Activated T-helper 1 cell treated with anti-CD3 and anti-CD28 coated beads, Interleukin-12 subunit alpha, Interleukin-12 subunit beta, Interleukin-2, Interleukin-4 antibody, amounts not matched to agents 30 ng/mL and 10 ng/mL and 1 ng/mL, durations not matched to agents 14 hours and 24 hours and 36 hours (primary cell): ENCODE measurements at regions not wholly inside any gene's neighbourhood (a gene's known extent, or its start where the extent isn't known, plus 50 kb on each side); places are given as distances from the start of the nearest gene placed in this dataset.
"Not testable (repeated sequence)": the region's sequence is repeated elsewhere in the genome, so short reads cannot be mapped to it uniquely, and the experiment has no call there.

ENCODE experiments used
- DNase-seq: peaks from one replicate; pipeline ENCODE4 v3.0.0; 2021; ENCODE audit warnings: low spot score
- H3K27ac Mint-ChIP-seq: one replicate; pipeline ENCODE4 v1.8.0; 2021; ENCODE audit warnings: mild to moderate bottlenecking, mixed read lengths
- H3K27me3 Mint-ChIP-seq: one replicate; pipeline ENCODE4 v1.8.0; 2022; ENCODE audit warnings: mild to moderate bottlenecking, moderate library complexity, mixed read lengths; ENCODE audit not compliant: insufficient read depth
- H3K36me3 Mint-ChIP-seq: one replicate; pipeline ENCODE4 v1.8.0; 2021; ENCODE audit warnings: low read depth, mixed read lengths
- H3K4me1 Mint-ChIP-seq: one replicate; pipeline ENCODE4 v1.8.0; 2021; ENCODE audit warnings: low read depth, mixed read lengths
- H3K4me3 Mint-ChIP-seq: one replicate; pipeline ENCODE4 v1.8.0; 2021; ENCODE audit warnings: mild to moderate bottlenecking, moderate library complexity, mixed read lengths
- H3K9me3 Mint-ChIP-seq: one replicate; pipeline ENCODE4 v1.8.0; 2021; ENCODE audit warnings: mixed read lengths
- intact Hi-C: fragments of 100-400 bp; cut with micrococcal nuclease; formaldehyde crosslinking; loops from one replicate; pipeline ENCODE4 v1.15.1; 2024

DNA sequence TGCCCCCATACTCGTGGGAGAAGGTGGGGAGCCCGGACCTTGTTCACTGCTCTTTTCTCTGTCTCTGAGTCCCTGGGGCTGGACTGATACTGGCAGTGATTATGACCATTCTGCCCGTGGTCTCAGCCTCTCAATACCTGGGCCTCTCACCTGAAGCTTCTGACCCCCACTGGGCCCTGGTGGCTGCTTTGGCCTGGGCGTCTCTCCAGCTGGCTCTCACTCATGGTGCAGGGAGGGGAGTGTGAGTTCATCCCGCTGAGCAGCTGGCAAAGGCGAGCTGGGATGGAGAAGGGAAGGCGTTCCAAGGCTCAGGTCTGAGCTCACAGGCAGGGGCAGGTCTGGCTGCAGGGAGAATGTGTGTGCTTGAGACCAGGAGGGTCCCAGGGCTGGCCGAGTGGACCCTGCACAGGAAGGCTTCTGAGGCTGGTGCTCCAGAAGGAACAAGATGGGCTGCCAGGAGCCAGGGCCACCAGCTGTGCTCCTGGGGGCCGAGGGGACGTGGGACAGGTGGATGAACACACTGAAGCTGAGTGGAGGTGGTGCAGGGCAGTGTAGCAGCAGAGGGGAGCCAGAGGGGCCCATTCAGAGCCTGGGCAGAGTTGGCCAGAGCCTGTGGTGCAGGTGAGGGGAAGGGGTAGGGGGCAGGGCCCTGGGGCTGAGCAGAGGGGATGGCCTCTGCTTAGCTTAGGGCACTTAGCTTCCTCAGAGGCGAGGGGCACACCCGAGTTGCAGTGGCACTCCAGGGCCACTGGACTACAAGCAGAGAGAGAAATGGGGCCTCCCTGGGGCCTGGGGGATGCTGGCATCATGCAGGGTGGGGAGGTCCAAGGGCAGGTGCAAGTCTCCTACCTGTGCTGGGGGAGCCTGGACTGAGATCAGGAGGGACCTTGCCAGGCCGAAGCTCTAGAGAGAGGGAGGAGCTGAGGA is 122.5 kb downstream of the TMEM121 start:
- H3K9me3 Mint-ChIP-seq, H3K36me3 Mint-ChIP-seq, H3K27me3 Mint-ChIP-seq, DNase-seq, H3K4me1 Mint-ChIP-seq, H3K4me3 Mint-ChIP-seq, intact Hi-C loops: not testable (repeated sequence)
- H3K27ac Mint-ChIP-seq, result peak overlapping the region; percentile 48

DNA sequence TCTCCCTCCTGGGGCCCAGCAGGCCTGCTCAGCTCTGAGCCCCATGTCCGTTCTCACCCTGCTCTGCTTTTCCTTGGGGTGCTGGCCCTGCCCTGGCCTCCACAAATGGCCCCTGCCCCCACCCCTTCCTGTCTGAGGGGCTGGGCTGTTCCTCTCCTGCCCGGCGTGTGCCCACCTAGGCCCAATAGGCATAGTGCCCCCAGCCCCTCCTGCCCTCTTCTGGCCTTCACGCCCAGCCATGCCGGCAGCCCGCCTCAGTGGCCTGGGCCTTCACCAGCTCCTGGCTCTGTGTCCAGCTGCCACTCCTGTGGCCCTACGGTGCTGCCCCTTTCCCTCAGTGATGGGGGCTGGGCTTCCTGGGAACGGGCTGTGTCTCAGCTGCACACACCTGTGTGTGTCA is 125.9 kb downstream of the TMEM121 start:
- intact Hi-C loops, H3K27ac Mint-ChIP-seq, H3K9me3 Mint-ChIP-seq, H3K36me3 Mint-ChIP-seq, H3K4me1 Mint-ChIP-seq, DNase-seq, H3K4me3 Mint-ChIP-seq, H3K27me3 Mint-ChIP-seq: not testable (repeated sequence)

- H3K27ac Mint-ChIP-seq, H3K27me3 Mint-ChIP-seq, intact Hi-C loops, H3K4me3 Mint-ChIP-seq, H3K4me1 Mint-ChIP-seq, H3K36me3 Mint-ChIP-seq, H3K9me3 Mint-ChIP-seq, DNase-seq: not testable (repeated sequence)
Measured at GRCh38 chr14:105653921-105654320, 127.5 kb downstream of the TMEM121 start.

DNA sequence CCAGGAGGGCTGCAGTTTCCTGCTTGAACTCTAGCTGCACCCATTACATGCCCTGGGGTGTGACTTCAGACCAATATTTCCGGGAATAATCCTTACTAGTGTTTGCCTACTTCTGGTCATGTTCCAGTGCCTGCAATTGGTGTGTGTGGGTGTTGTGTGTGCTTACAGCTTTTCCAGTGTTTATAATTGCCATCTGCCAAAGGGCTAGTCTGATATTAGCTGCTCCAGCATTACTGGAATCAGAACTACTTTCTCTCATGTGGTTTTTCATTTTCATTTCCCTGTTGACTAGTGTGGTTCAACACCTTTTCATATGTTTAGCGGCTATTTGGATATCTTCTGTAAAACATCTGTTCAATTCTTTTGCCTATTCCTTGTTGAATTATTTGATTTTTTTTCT is 132.9 kb downstream of the TMEM121 start:
- H3K27ac Mint-ChIP-seq, H3K4me1 Mint-ChIP-seq, intact Hi-C loops, H3K36me3 Mint-ChIP-seq, DNase-seq, H3K27me3 Mint-ChIP-seq, H3K4me3 Mint-ChIP-seq: not testable (repeated sequence)
- H3K9me3 Mint-ChIP-seq, result peaks cover 11% of the 10 kb centered on the region

DNA sequence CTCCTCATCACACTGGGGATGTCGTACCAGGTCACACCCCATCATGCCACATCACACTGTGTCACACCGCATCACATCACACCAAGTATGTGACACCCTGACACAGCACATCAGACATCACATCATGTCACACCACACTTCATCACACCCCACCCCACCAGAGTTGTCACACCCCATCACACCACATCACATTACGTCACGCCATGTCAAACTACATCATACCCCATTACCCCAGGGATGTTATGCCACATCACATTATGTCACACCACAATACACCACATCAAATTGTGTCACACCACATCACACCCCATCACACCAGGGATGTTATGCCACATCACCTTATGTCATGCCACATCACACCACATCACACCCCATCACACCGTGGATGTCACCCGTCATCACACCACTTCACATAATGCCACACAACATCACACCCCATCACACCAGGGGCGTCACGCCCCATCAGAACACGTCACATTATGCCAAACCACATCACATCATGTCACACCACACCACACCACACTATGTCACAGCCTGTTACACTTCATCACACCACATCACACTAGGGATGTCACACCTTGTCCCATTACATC is 133.6 kb downstream of the TMEM121 start:
- H3K4me3 Mint-ChIP-seq, result no peak overlapping the region
- no peak for DNase-seq
- intact Hi-C loops, result no loop called here

GRCh38 chr14:105660816-105661531 is 134.6 kb downstream of the TMEM121 start:
- peaks cover 11% of the 10 kb centered on the region for H3K9me3 Mint-ChIP-seq
- H3K27ac Mint-ChIP-seq, result no peak overlapping the region
- H3K4me1 Mint-ChIP-seq, result no peaks in the 10 kb centered on the region
- no peaks in the 10 kb centered on the region for H3K36me3 Mint-ChIP-seq
- no peaks in the 10 kb centered on the region for H3K27me3 Mint-ChIP-seq
- no peak for DNase-seq
- intact Hi-C loops, result no loop called here
- H3K4me3 Mint-ChIP-seq, result no peak overlapping the region

More for the DNA sequence above, 133.6 kb downstream of the TMEM121 start:
- no peak overlapping the region for H3K27ac Mint-ChIP-seq
- H3K9me3 Mint-ChIP-seq, result peaks cover 11% of the 10 kb centered on the region
- no peaks in the 10 kb centered on the region for H3K4me1 Mint-ChIP-seq
- no peaks in the 10 kb centered on the region for H3K36me3 Mint-ChIP-seq
- no peaks in the 10 kb centered on the region for H3K27me3 Mint-ChIP-seq

- H3K4me1 Mint-ChIP-seq, H3K4me3 Mint-ChIP-seq, H3K27ac Mint-ChIP-seq, H3K27me3 Mint-ChIP-seq, intact Hi-C loops, H3K36me3 Mint-ChIP-seq, DNase-seq: not testable (repeated sequence)
- H3K9me3 Mint-ChIP-seq, result peaks cover 11% of the 10 kb centered on the region
Measured at GRCh38 chr14:105662043-105662442, 135.7 kb downstream of the TMEM121 start.

- H3K4me1 Mint-ChIP-seq, H3K27ac Mint-ChIP-seq, H3K36me3 Mint-ChIP-seq, H3K4me3 Mint-ChIP-seq, intact Hi-C loops, DNase-seq, H3K27me3 Mint-ChIP-seq: not testable (repeated sequence)
- peaks cover 11% of the 10 kb centered on the region for H3K9me3 Mint-ChIP-seq
Measured at GRCh38 chr14:105662592-105662991, 136.2 kb downstream of the TMEM121 start.

DNA sequence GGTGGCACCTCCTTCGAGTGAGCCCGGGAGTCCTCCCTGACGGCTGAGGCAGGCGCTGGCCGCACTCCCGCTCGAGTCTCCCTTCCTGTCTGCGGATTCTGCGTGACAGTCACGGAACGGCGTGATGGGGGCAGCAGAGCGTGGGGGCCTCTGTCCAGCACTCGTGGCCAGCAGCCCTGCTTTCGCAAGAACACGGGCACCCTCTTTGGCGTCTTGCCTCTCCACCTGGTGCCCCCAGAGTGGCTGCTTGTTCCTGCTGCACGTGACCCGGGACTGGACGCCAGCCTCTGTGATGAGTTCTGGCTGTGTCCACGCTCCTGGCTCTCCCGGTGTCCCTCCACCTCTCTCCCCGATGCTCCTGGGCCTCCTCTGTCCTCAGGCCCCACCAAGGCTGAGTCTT is 136.9 kb downstream of the TMEM121 start:
- H3K36me3 Mint-ChIP-seq, H3K4me1 Mint-ChIP-seq, H3K27ac Mint-ChIP-seq, H3K27me3 Mint-ChIP-seq, H3K4me3 Mint-ChIP-seq, DNase-seq, intact Hi-C loops: not testable (repeated sequence)
- H3K9me3 Mint-ChIP-seq, result peaks cover 11% of the 10 kb centered on the region

GRCh38 chr14:105663818-105664596 is 137.6 kb downstream of the TMEM121 start:
- H3K27ac Mint-ChIP-seq, H3K27me3 Mint-ChIP-seq, H3K9me3 Mint-ChIP-seq, H3K4me3 Mint-ChIP-seq, H3K36me3 Mint-ChIP-seq, DNase-seq, H3K4me1 Mint-ChIP-seq, intact Hi-C loops: not testable (repeated sequence)

DNA sequence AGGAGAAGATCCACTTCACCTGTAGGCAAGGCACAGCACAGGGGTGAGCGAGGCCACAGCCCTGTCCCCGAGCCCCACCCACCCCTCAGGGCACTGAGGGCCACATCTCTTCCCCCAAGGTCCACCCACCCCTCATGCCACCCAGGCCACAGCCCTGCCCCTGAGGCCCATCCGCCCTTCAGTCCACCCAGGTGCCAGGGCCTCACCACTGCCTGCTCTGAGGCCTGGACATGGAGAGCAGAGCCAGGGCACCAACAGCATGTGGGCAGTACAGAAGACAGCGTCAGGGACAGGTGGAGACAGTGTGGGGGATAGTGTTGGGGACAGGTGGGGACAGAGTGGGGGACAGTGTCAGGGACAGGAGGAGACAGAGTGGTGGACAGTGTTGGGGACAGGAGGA is 138.3 kb downstream of the TMEM121 start:
- Mint-ChIP-seq H3K36me3 (no peaks in the 10 kb centered on the region), H3K4me1 (no peaks in the 10 kb centered on the region)
- intact Hi-C loops, result no loop called here

GRCh38 chr14:105665247-105665950 is 139.0 kb downstream of the TMEM121 start:
- no peak overlapping the region for H3K4me3 Mint-ChIP-seq
- DNase-seq, result no peak
- H3K36me3 Mint-ChIP-seq, result no peaks in the 10 kb centered on the region
- no peak overlapping the region for H3K27ac Mint-ChIP-seq
- H3K4me1 Mint-ChIP-seq, result no peaks in the 10 kb centered on the region
- H3K9me3 Mint-ChIP-seq, result peaks cover 3% of the 10 kb centered on the region
- intact Hi-C loops, result no loop called here
- no peaks in the 10 kb centered on the region for H3K27me3 Mint-ChIP-seq

More for the DNA sequence above, 138.3 kb downstream of the TMEM121 start:
- Mint-ChIP-seq H3K27me3 (no peaks in the 10 kb centered on the region), H3K4me3 (no peak overlapping the region), H3K27ac (no peak overlapping the region), H3K9me3 (peaks cover 6% of the 10 kb centered on the region)
- no peak for DNase-seq
